Gastroesophageal sphincter (tissue), 3 donors: ENCODE measurements at regions not wholly inside any gene's neighbourhood (a gene's known extent, or its start where the extent isn't known, plus 50 kb on each side); places are given as distances from the start of the nearest gene placed in this dataset.

Experiments
- CTCF ChIP-seq, 4 experiments: fragments of 200-600 bp in 2 of 4; fragments of 450-650 bp in 2 of 4; sonication (generic) in 1 of 4; IDR thresholded peaks; one replicate each; pipeline ENCODE4 v1.5.1; 2017 to 2019; ENCODE audit warnings: antibody characterized with exemption in 4 of 4, mild to moderate bottlenecking in 2 of 4, moderate library complexity in 2 of 4
- POLR2A ChIP-seq, 2 donors: fragments of 450-650 bp; IDR thresholded peaks; one replicate each; pipeline ENCODE4 v1.6.1; 2017; ENCODE audit warnings: antibody characterized with exemption in 2 of 2, mild to moderate bottlenecking in 2 of 2, moderate library complexity in 1 of 2
- POLR2AphosphoS5 ChIP-seq: sonication (generic); formaldehyde crosslinking; IDR thresholded peaks from one replicate; pipeline ENCODE4 v1.6.1; 2017; ENCODE audit warnings: antibody characterized with exemption

- TF ChIP-seq CTCF (IDR thresholded peaks at IDR 0.05) (no peak), POLR2AphosphoS5 (no peak), POLR2A (IDR thresholded peaks at IDR 0.05) (no peak)
These were observed 139.1 kb upstream of the SFSWAP start for GRCh38 chr12:131571827-131572226.
